Upper lobe of left lung (tissue), 6 donors: ENCODE measurements at regions not wholly inside any gene's neighbourhood (a gene's known extent, or its start where the extent isn't known, plus 50 kb on each side); places are given as distances from the start of the nearest gene placed in this dataset.

ENCODE experiments used
- ATAC-seq, 2 donors: fragments of 200-7000 bp; cut with Tn5 transposase; one replicate each; pipeline ENCODE4 v1.9.1; 2022; ENCODE audit warnings: mild to moderate bottlenecking in 2 of 2, moderate library complexity in 2 of 2; ENCODE audit not compliant: low FRiP score in 2 of 2
- DNase-seq, 2 donors: peaks; one replicate each; pipeline ENCODE4 v3.0.0-alpha.2; 2019 to 2020
- H3K27ac ChIP-seq, 4 donors: fragments of 200-600 bp; sonication (generic); one replicate each; pipeline ENCODE4 v1.5.1; 2016 to 2019
- H3K27me3 ChIP-seq, 4 donors: fragments of 200-600 bp; sonication (generic); one replicate each; pipeline ENCODE4 v1.5.1; 2017 to 2019
- H3K36me3 ChIP-seq, 4 donors: fragments of 200-600 bp; sonication (generic); one replicate each; pipeline ENCODE4 v1.5.1; 2016 to 2019
- H3K4me1 ChIP-seq, 4 donors: fragments of 200-600 bp; sonication (generic); one replicate each; pipeline ENCODE4 v1.5.1; 2018 to 2019
- H3K4me3 ChIP-seq, 4 donors: fragments of 200-600 bp; sonication (generic); one replicate each; pipeline ENCODE4 v1.5.1; 2017 to 2019; ENCODE audit warnings: mild to moderate bottlenecking in 2 of 4, moderate library complexity in 1 of 4
- H3K9me3 ChIP-seq, 4 donors: fragments of 200-600 bp; sonication (generic); one replicate each; pipeline ENCODE4 v1.5.1; 2018 to 2019
- CTCF ChIP-seq, 6 experiments: fragments of 450-650 bp in 4 of 6; fragments of 200-600 bp in 2 of 6; sonication (generic) in 2 of 6; IDR thresholded peaks; one replicate each; pipeline ENCODE4 v1.5.1; 2016 to 2019; ENCODE audit warnings: antibody characterized with exemption in 6 of 6
- EP300 ChIP-seq, 4 donors: sonication (generic); formaldehyde crosslinking; IDR thresholded peaks; one replicate each; pipeline ENCODE4 v1.5.1; 2017; ENCODE audit warnings: antibody characterized with exemption in 4 of 4, control low read depth in 2 of 4
- POLR2A ChIP-seq, 4 donors: fragments of 450-650 bp; IDR thresholded peaks; one replicate each; pipeline ENCODE4 v1.5.1; 2016 to 2017; ENCODE audit warnings: antibody characterized with exemption in 4 of 4, mild to moderate bottlenecking in 2 of 4
- POLR2AphosphoS5 ChIP-seq, 2 donors: sonication (generic); formaldehyde crosslinking; IDR thresholded peaks; one replicate each; pipeline ENCODE4 v1.5.1; 2017; ENCODE audit warnings: antibody characterized with exemption in 2 of 2
- WGBS, 2 donors: methylation state at CpG; one replicate each; pipeline ENCODE4 v1.1.5; 2017 to 2018; 5-methylcytosine and 5-hydroxymethylcytosine counted together
- donor health status: DM: no; HTN: no; CAD: no; lungs with moderate emphysema.
- donor health status: DM: no; HTN: yes; CAD: no; lungs with severe emphysema.

DNA sequence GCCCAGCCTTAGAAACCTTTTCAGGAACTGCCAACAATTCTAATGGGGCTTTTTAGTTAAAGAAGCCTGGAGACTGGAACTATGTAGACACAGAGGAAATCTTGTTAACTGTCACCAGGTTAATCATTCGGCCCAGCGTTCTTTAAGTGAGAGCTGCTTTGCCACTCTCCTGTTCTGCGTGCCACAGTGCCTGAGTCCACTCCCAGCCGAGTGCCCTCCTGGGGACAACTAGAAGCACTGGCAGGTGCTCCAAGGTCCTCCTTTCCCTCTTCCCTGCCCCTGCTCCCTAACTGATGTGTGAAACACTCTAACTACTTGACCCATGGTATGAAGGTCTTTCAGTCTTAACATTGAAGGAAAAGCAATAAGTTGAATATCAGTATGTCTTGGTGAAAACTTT lies 151.2 kb upstream of the TLL1 start:
- ATAC-seq, result no peak

DNA sequence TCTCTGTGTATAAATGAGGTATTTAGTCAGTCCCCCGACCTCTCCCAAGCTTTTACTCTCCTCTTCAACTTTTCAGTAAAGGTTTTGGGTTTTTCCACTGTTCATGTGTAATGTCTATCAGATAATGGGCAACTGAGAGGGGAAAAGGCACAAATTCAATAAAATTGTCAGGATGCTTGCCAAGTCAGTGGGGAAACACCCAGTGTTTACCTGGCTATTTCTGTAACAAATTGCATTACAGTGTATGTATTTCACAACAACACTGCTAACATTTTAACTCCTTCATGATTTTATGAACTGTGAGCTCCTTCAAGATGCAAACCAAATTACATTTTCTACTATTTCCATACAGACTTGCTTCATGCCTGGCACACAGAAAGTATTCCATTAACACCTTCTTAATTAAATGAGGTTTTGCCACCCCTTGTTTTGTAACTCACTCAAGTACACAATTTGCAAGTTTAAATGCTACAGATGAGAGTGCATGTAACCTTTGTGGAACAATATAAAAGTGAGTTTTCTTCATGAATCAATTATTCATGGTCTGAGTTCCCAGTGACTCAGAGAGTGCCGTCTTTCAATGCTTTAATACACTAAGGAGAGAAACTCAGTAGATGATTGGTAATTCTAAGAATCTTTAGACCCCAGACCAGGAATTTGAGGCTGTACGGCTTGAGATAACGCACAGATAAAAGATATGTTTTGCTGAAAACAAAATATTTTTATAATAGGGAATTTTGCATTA lies 149.8 kb upstream of the TLL1 start:
- WGBS, 2 donors, result 79 to 89% methylated on average over 4 of the region's 4 CpGs
- Histone ChIP-seq H3K4me3 (no peak overlapping the region), H3K36me3 (no peaks in the 10 kb centered on the region), H3K27me3 (no peaks in the 10 kb centered on the region), H3K9me3 (no peaks in the 10 kb centered on the region), H3K27ac (no peak overlapping the region), H3K4me1 (peaks cover 0 to 5% (median 0%) of the 10 kb centered on the region in 4 donors)
- DNase-seq (no peak), ATAC-seq (no peak)
- TF ChIP-seq CTCF (IDR thresholded peaks at IDR 0.05) (no peak), POLR2AphosphoS5 (IDR thresholded peaks at IDR 0.05) (no peak), EP300 (IDR thresholded peaks at IDR 0.05) (no peak), POLR2A (IDR thresholded peaks at IDR 0.05) (no peak)

More for the DNA sequence above, 151.2 kb upstream of the TLL1 start:
- Histone ChIP-seq H3K9me3 (no peaks in the 10 kb centered on the region), H3K36me3 (no peaks in the 10 kb centered on the region), H3K27me3 (no peaks in the 10 kb centered on the region), H3K4me1 (peaks cover 0 to 5% (median 0%) of the 10 kb centered on the region in 4 donors), H3K4me3 (no peak overlapping the region), H3K27ac (no peak overlapping the region)
- no peak for DNase-seq
- 54 to 82% methylated on average over 4 of the region's 4 CpGs for WGBS, 2 donors
- TF ChIP-seq POLR2A (IDR thresholded peaks at IDR 0.05) (no peak), EP300 (IDR thresholded peaks at IDR 0.05) (no peak), CTCF (IDR thresholded peaks at IDR 0.05) (no peak), POLR2AphosphoS5 (IDR thresholded peaks at IDR 0.05) (no peak)

DNA sequence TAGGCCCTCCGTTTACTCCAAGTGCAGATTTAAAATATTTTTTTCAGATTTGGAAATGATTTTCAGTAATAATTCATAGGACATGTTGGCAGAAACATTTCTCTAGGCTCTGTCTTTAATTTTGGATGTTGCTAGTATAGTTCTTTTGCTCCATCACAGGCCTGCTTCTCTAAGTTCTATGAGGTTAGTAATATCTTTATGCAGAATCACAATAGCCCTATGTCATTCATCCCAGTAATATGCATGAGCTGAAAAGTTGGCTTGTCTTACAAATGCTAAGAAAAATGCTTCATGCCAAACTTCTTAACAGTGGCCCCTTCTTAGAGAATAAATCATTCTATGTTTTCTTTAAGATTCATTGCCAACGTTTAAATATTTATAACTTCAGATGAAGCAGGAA lies 148.3 kb upstream of the TLL1 start:
- Histone ChIP-seq H3K4me3 (no peak overlapping the region), H3K36me3 (no peaks in the 10 kb centered on the region), H3K27ac (no peak overlapping the region), H3K4me1 (peaks cover 0 to 5% (median 0%) of the 10 kb centered on the region in 4 donors), H3K27me3 (no peaks in the 10 kb centered on the region), H3K9me3 (no peaks in the 10 kb centered on the region)
- DNase-seq, result no peak
- TF ChIP-seq CTCF (IDR thresholded peaks at IDR 0.05) (no peak), POLR2AphosphoS5 (IDR thresholded peaks at IDR 0.05) (no peak), EP300 (IDR thresholded peaks at IDR 0.05) (no peak)
- WGBS, 2 donors, result 72 to 83% methylated on average over 2 of the region's 2 CpGs
- no peak for ATAC-seq

DNA sequence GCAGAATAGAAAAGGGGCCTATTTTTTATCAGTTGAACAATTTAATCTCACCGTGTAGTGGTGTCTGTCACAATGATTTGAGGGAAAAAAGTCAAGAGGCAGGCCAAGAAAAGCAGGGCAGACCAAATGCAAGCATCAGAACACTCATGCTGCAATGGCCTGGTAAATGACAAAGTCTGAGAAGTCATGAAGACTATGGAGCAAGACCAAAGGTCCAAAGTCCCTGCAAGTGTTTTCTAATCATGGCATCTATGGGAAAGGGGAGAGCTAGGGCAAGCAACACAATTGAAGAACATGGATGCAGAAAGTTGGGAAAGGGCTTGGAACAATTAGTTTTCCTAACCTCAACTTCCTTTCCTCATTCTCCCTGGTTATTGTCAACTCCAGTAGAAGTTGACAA lies 147.7 kb upstream of the TLL1 start:
- Histone ChIP-seq H3K4me1 (peaks cover 0 to 5% (median 0%) of the 10 kb centered on the region in 4 donors), H3K9me3 (no peaks in the 10 kb centered on the region), H3K36me3 (no peaks in the 10 kb centered on the region), H3K27me3 (no peaks in the 10 kb centered on the region), H3K4me3 (no peak overlapping the region), H3K27ac (no peak overlapping the region)
- no peak for TF ChIP-seq POLR2AphosphoS5 (IDR thresholded peaks at IDR 0.05)
- TF ChIP-seq EP300 (IDR thresholded peaks at IDR 0.05), result no peak
- no peak for TF ChIP-seq POLR2A (IDR thresholded peaks at IDR 0.05)
- TF ChIP-seq CTCF (IDR thresholded peaks at IDR 0.05), result no peak
- whole genome bisulfite sequencing, 2 donors, result 74 to 89% methylated on average over 1 of the region's 1 CpG
- ATAC-seq (no peak), DNase-seq (no peak)

DNA sequence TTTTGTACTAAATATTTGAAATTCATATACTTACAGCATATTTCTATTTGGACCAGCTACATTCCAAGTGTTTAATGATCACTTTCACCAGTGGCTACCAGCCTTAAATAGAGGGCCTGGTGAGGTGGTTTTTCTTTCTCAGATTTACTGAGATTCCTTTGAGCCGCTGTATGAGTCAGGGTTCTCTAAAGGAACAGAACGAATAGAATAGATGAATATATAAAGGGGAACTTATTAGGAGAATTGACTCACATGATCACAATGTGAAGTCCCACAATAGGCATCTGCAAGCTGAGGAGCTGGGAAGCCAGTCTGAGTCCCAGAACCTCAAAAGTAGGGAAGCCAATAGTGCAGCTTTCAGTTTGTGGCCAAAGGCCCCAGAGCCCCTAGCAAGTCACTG lies 146.2 kb upstream of the TLL1 start:
- Histone ChIP-seq H3K4me1 (peaks cover 0 to under 1% (median 0%) of the 10 kb centered on the region in 4 donors), H3K4me3 (no peak overlapping the region), H3K9me3 (no peaks in the 10 kb centered on the region), H3K27ac (no peak overlapping the region), H3K36me3 (no peaks in the 10 kb centered on the region), H3K27me3 (no peaks in the 10 kb centered on the region)
- 92 to 98% methylated on average over 2 of the region's 2 CpGs for WGBS, 2 donors
- ATAC-seq (no peak), DNase-seq (no peak)
- TF ChIP-seq EP300 (IDR thresholded peaks at IDR 0.05) (no peak), CTCF (IDR thresholded peaks at IDR 0.05) (no peak), POLR2A (IDR thresholded peaks at IDR 0.05) (no peak), POLR2AphosphoS5 (IDR thresholded peaks at IDR 0.05) (no peak)
